ENCODE measurements at regions not wholly inside any gene's neighbourhood (a gene's known extent, or its start where the extent isn't known, plus 50 kb on each side); places are given as distances from the start of the nearest gene placed in this dataset.
A peak's percentile ranks its signal among the peaks of the same experiment; 100 is the strongest.

DNA sequence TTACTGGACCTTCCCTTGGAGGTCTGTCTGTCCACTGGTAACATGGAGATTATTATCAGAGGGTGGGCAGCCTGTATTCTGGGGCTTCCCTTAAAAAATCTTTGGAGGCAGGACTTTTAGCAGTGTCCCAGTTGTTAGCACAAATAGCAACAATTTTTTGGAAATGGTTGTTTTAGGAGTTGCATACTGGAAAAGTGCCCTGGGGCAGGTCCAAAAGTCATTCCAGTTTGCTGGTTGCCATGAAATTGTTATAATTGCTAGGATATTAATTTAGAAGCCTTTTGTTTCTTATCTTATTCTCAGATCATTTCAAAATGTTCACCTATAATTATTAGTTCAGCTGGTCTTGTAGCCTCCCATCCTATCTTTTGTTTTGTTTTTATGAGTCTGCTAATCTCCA lies 71.0 kb downstream of the PTGS2 start:
- Histone ChIP-seq H3K4me3 (ENCODE audit: low read length) (no peak overlapping the region), H2AFZ (ENCODE audit: low read length) (no peak overlapping the region), H3K9me3 (replicated peaks; ENCODE audit: insufficient read depth, low read length) (no peaks in the 10 kb centered on the region), H3K27ac (ENCODE audit: low read length) (no peak overlapping the region), H3K4me2 (ENCODE audit: low read depth, low read length) (no peak overlapping the region), H3K9ac (ENCODE audit: low read length) (no peak overlapping the region), H3K4me1 (ENCODE audit: low read length) (peaks cover 5% of the 10 kb centered on the region), H3F3A (ENCODE audit: insufficient read depth, low read length) (no peaks in the 10 kb centered on the region), H3K79me2 (ENCODE audit: low read length) (no peaks in the 10 kb centered on the region), H3K36me3 (replicated peaks; ENCODE audit: insufficient read depth, low read length) (no peaks in the 10 kb centered on the region), H3K9me2 (replicated peaks; ENCODE audit: insufficient read depth, low read length) (no peaks in the 10 kb centered on the region), H4K20me1 (ENCODE audit: insufficient read depth, low read length) (no peaks in the 10 kb centered on the region), H3K27me3 (replicated peaks; ENCODE audit: insufficient read depth, low read length) (no peaks in the 10 kb centered on the region)
- no peak for DNase-seq
- no peak for TF ChIP-seq EZH2phosphoT487 (IDR thresholded peaks at IDR 0.05; ENCODE audit: low read length)
- no peak for TF ChIP-seq EZH2 (optimal IDR thresholded peaks at IDR 0.05; ENCODE audit: low read depth, low read length)
- TF ChIP-seq, protein P1, sequence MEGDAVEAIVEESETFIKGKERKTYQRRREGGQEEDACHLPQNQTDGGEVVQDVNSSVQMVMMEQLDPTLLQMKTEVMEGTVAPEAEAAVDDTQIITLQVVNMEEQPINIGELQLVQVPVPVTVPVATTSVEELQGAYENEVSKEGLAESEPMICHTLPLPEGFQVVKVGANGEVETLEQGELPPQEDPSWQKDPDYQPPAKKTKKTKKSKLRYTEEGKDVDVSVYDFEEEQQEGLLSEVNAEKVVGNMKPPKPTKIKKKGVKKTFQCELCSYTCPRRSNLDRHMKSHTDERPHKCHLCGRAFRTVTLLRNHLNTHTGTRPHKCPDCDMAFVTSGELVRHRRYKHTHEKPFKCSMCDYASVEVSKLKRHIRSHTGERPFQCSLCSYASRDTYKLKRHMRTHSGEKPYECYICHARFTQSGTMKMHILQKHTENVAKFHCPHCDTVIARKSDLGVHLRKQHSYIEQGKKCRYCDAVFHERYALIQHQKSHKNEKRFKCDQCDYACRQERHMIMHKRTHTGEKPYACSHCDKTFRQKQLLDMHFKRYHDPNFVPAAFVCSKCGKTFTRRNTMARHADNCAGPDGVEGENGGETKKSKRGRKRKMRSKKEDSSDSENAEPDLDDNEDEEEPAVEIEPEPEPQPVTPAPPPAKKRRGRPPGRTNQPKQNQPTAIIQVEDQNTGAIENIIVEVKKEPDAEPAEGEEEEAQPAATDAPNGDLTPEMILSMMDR (IDR thresholded peaks at IDR 0.05; ENCODE audit: low read length) = no peak

DNA sequence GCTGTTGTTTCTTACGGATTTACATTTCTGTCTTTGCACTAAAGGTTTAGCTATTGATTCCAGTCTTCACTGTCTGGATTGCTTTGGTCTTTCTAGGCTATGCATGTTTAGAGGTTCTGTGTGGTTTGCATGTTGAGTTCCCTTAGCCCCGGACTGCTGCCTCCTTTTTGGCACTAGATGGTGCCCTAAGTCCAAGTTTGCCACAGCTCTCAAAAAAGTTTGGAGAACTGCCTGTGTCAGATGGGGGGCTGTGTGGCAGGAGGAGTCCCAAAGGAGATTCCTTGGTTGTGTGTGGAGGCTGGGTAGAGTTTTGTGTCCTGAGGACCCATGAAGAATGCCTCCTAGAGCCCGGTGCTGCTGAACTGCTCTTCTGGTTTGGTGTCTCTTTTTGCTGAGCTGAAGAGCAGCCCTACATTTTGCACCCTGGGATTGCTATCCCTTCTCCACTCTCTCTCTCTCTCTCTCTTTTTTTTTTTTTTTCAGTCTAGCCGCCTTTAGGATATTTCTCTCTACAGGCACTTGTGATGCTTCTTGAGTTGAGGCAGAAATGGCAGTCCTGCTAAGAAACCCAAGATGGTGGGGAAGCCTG lies 74.4 kb downstream of the PTGS2 start:
- Histone ChIP-seq H3K4me1 (ENCODE audit: low read length) (no peaks in the 10 kb centered on the region), H3K27ac (ENCODE audit: low read length) (no peak overlapping the region), H3K4me2 (ENCODE audit: low read depth, low read length) (no peak overlapping the region), H4K20me1 (ENCODE audit: insufficient read depth, low read length) (no peaks in the 10 kb centered on the region), H3K9me2 (replicated peaks; ENCODE audit: insufficient read depth, low read length) (no peaks in the 10 kb centered on the region), H3K27me3 (replicated peaks; ENCODE audit: insufficient read depth, low read length) (no peaks in the 10 kb centered on the region), H3K36me3 (replicated peaks; ENCODE audit: insufficient read depth, low read length) (no peaks in the 10 kb centered on the region), H3K79me2 (ENCODE audit: low read length) (no peaks in the 10 kb centered on the region), H2AFZ (ENCODE audit: low read length) (no peak overlapping the region), H3K9ac (ENCODE audit: low read length) (no peak overlapping the region), H3K4me3 (ENCODE audit: low read length) (no peak overlapping the region), H3K9me3 (replicated peaks; ENCODE audit: insufficient read depth, low read length) (no peaks in the 10 kb centered on the region), H3F3A (ENCODE audit: insufficient read depth, low read length) (no peaks in the 10 kb centered on the region)
- peak; percentile 73 for DNase-seq
- TF ChIP-seq EZH2phosphoT487 (IDR thresholded peaks at IDR 0.05; ENCODE audit: low read length) = no peak
- TF ChIP-seq, protein P1 (IDR thresholded peaks at IDR 0.05; ENCODE audit: low read length) = peak; percentile 99

DNA sequence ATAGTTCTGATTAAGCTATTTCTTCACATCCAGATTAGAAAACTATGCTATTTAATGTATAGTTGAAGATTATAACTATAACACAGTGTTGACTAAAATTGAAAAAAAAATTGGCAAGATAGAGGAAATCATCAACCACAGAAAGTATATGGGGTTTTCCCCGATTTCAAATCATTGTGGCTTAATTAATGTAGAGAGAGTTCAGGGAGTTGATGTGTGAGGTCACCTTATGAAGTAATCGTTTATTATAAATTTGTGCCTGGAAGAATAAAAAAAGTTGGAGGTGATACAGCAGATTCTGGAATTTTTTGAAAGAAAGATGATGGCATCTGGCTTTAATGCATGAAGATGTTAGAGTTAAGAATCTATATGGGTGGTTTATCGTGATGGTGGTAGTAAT lies 84.3 kb downstream of the PTGS2 start:
- DNase-seq = peak; percentile 54
- no peaks in the 10 kb centered on the region for H3K36me3 ChIP-seq (replicated peaks; ENCODE audit: insufficient read depth, low read length)
- TF ChIP-seq EZH2phosphoT487 (IDR thresholded peaks at IDR 0.05; ENCODE audit: low read length) (no peak), EZH2 (optimal IDR thresholded peaks at IDR 0.05; ENCODE audit: low read depth, low read length) (no peak)
- TF ChIP-seq, protein P1 (IDR thresholded peaks at IDR 0.05; ENCODE audit: low read length) = no peak
- H3K9me3 ChIP-seq (replicated peaks; ENCODE audit: insufficient read depth, low read length) = no peaks in the 10 kb centered on the region
- H3K9me2 ChIP-seq (replicated peaks; ENCODE audit: insufficient read depth, low read length) = no peaks in the 10 kb centered on the region
- H3K9ac ChIP-seq (ENCODE audit: low read length) = no peak overlapping the region
- H3K27me3 ChIP-seq (replicated peaks; ENCODE audit: insufficient read depth, low read length) = no peaks in the 10 kb centered on the region; the same call in 1 of the 2 replicates
- H3K79me2 ChIP-seq (ENCODE audit: low read length) = no peaks in the 10 kb centered on the region
- no peak overlapping the region for H3K4me3 ChIP-seq (ENCODE audit: low read length)
- no peak overlapping the region for H2AFZ ChIP-seq (ENCODE audit: low read length)
- no peak overlapping the region for H3K4me2 ChIP-seq (ENCODE audit: low read depth, low read length)
- H3K4me1 ChIP-seq (ENCODE audit: low read length) = peaks cover 5% of the 10 kb centered on the region; the same call in 1 of the 2 replicates
- H3K27ac ChIP-seq (ENCODE audit: low read length) = no peak overlapping the region
- no peaks in the 10 kb centered on the region for H3F3A ChIP-seq (ENCODE audit: insufficient read depth, low read length)
- H4K20me1 ChIP-seq (ENCODE audit: insufficient read depth, low read length) = no peaks in the 10 kb centered on the region

Measured in MM.1S (cell line).